Upper lobe of left lung (tissue), 4 donors: ENCODE measurements at regions not wholly inside any gene's neighbourhood (a gene's known extent, or its start where the extent isn't known, plus 50 kb on each side); places are given as distances from the start of the nearest gene placed in this dataset.

Source experiments
- CTCF ChIP-seq, 6 experiments: fragments of 450-650 bp in 4 of 6; fragments of 200-600 bp in 2 of 6; sonication (generic) in 2 of 6; IDR thresholded peaks; one replicate each; pipeline ENCODE4 v1.5.1; 2016 to 2019; ENCODE audit warnings: antibody characterized with exemption in 6 of 6
- POLR2A ChIP-seq, 4 donors: fragments of 450-650 bp; IDR thresholded peaks; one replicate each; pipeline ENCODE4 v1.5.1; 2016 to 2017; ENCODE audit warnings: antibody characterized with exemption in 4 of 4, mild to moderate bottlenecking in 2 of 4

GRCh38 chr16:63462316-63462715 lies 1426.1 kb upstream of the CDH8 start:
- TF ChIP-seq CTCF (IDR thresholded peaks at IDR 0.05), result no peak
- no peak for TF ChIP-seq POLR2A (IDR thresholded peaks at IDR 0.05)
